H9 (cell line): ENCODE measurements at regions not wholly inside any gene's neighbourhood (a gene's known extent, or its start where the extent isn't known, plus 50 kb on each side); places are given as distances from the start of the nearest gene placed in this dataset.

ENCODE experiments used
- DNase-seq: peaks from one replicate; pipeline ENCODE4 v3.0.0-alpha.2; 2017
- H2AFZ ChIP-seq: one replicate; pipeline ENCODE4 v1.6.1; 2013; ENCODE audit warnings: mild to moderate bottlenecking, low read length, control low read depth, moderate library complexity
- H2AK5ac ChIP-seq: 2 replicates; pipeline ENCODE4 v1.6.1; 2013; ENCODE audit warnings: low read length, control low read depth, mixed read lengths; ENCODE audit not compliant: insufficient read length
- H2BK120ac ChIP-seq: one replicate; pipeline ENCODE4 v1.6.1; 2013; ENCODE audit warnings: low read depth, mild to moderate bottlenecking, low read length, control low read depth, inconsistent platforms; ENCODE audit not compliant: poor library complexity, severe bottlenecking
- H2BK12ac ChIP-seq: 2 replicates; pipeline ENCODE4 v1.6.1; 2013; ENCODE audit warnings: low read length, control low read depth, mixed read lengths, low read depth; ENCODE audit not compliant: insufficient read length
- H2BK15ac ChIP-seq: 2 replicates; pipeline ENCODE4 v1.6.1; 2013; ENCODE audit warnings: low read depth, low read length, control low read depth
- H2BK20ac ChIP-seq: one replicate; pipeline ENCODE4 v1.6.1; 2013; ENCODE audit warnings: low read depth, mild to moderate bottlenecking, low read length, control low read depth, inconsistent platforms; ENCODE audit not compliant: poor library complexity, severe bottlenecking
- H2BK5ac ChIP-seq: 2 replicates; pipeline ENCODE4 v1.6.1; 2013; ENCODE audit warnings: low read length, control low read depth, mixed read lengths; ENCODE audit not compliant: insufficient read length
- H3K14ac ChIP-seq: 2 replicates; pipeline ENCODE4 v1.6.1; 2013; ENCODE audit warnings: low read length, control low read depth; ENCODE audit not compliant: insufficient read depth
- H3K18ac ChIP-seq: 2 replicates; pipeline ENCODE4 v1.6.1; 2013; ENCODE audit warnings: low read depth, mild to moderate bottlenecking, mixed read lengths, low read length, control low read depth; ENCODE audit not compliant: insufficient read length
- H3K23ac ChIP-seq: 2 replicates; pipeline ENCODE4 v1.6.1; 2013; ENCODE audit warnings: low read length, control low read depth, mixed read lengths, low read depth; ENCODE audit not compliant: insufficient read length
- H3K23me2 ChIP-seq: 2 replicates; pipeline ENCODE4 v1.6.1; 2013; ENCODE audit warnings: low read depth, mild to moderate bottlenecking, mixed read lengths, low read length, control low read depth; ENCODE audit not compliant: insufficient read length, poor library complexity, severe bottlenecking
- H3K27ac ChIP-seq: 2 replicates; pipeline ENCODE4 v1.5.1; 2013; ENCODE audit warnings: low read length, control low read depth, mixed read lengths, low read depth; ENCODE audit not compliant: insufficient read length
- H3K27me3 ChIP-seq: 2 replicates; pipeline ENCODE4 v1.6.1; 2013; ENCODE audit warnings: low read length, control low read depth, inconsistent platforms; ENCODE audit not compliant: insufficient read depth
- H3K4ac ChIP-seq: 2 replicates; pipeline ENCODE4 v1.6.1; 2013; ENCODE audit warnings: low read depth, mild to moderate bottlenecking, control low read depth, inconsistent platforms, low read length, moderate library complexity
- H3K4me1 ChIP-seq: 2 replicates; pipeline ENCODE4 v1.6.1; 2013; ENCODE audit warnings: low read length, control low read depth, inconsistent platforms; ENCODE audit not compliant: insufficient read depth
- H3K4me2 ChIP-seq: 2 replicates; pipeline ENCODE4 v1.6.1; 2013; ENCODE audit warnings: low read length, control low read depth, mixed read lengths; ENCODE audit not compliant: insufficient read length, insufficient read depth
- H3K56ac ChIP-seq: 2 replicates; pipeline ENCODE4 v1.6.1; 2013; ENCODE audit warnings: low read depth, mild to moderate bottlenecking, mixed read lengths, low read length, control low read depth; ENCODE audit not compliant: insufficient read length
- H3K79me1 ChIP-seq: 2 replicates; pipeline ENCODE4 v1.6.1; 2013; ENCODE audit warnings: low read depth, mild to moderate bottlenecking, moderate library complexity, low read length, control low read depth, inconsistent platforms; ENCODE audit not compliant: insufficient read depth, poor library complexity, severe bottlenecking
- H3K79me2 ChIP-seq: 2 replicates; pipeline ENCODE4 v1.6.1; 2013; ENCODE audit warnings: low read length, control low read depth, inconsistent platforms; ENCODE audit not compliant: insufficient read depth
- H3K9ac ChIP-seq: 2 replicates; pipeline ENCODE4 v1.6.1; 2013; ENCODE audit warnings: low read length, control low read depth, mixed read lengths; ENCODE audit not compliant: insufficient read length; ENCODE audit errors: extremely low read depth
- H3K9me3 ChIP-seq: one replicate; pipeline ENCODE4 v1.6.1; 2013; ENCODE audit warnings: low read depth, low read length, inconsistent platforms; ENCODE audit not compliant: control insufficient read depth
- H3T11ph ChIP-seq: one replicate; pipeline ENCODE4 v1.6.1; 2013; ENCODE audit warnings: mild to moderate bottlenecking, low read length, control low read depth, inconsistent platforms
- H4K20me1 ChIP-seq: one replicate; pipeline ENCODE4 v1.6.1; 2013; ENCODE audit not compliant: control insufficient read depth, insufficient read length, insufficient read depth
- H4K5ac ChIP-seq: 2 replicates; pipeline ENCODE4 v1.6.1; 2013; ENCODE audit warnings: low read depth, mild to moderate bottlenecking, mixed read lengths, low read length, control low read depth; ENCODE audit not compliant: insufficient read length
- H4K8ac ChIP-seq: replicated peaks from 2 replicates; pipeline ENCODE4 v1.6.1; 2013; ENCODE audit warnings: low read length, control low read depth, mixed read lengths, low read depth; ENCODE audit not compliant: insufficient read length
- H4K91ac ChIP-seq: 2 replicates; pipeline ENCODE4 v1.6.1; 2013; ENCODE audit warnings: low read depth, mild to moderate bottlenecking, moderate library complexity, mixed read lengths, low read length, control low read depth; ENCODE audit not compliant: insufficient read length
- H3K27ac Mint-ChIP-seq, 3 experiments: 2 replicates in 2 of 3; 3 replicates in 1 of 3; pipeline ENCODE4 v1.8.0; 2020 to 2021; ENCODE audit warnings: mixed read lengths in 3 of 3, mild to moderate bottlenecking in 1 of 3, moderate library complexity in 1 of 3
- H3K27me3 Mint-ChIP-seq: 2 replicates; pipeline ENCODE4 v1.8.0; 2021; ENCODE audit warnings: low read depth, mild to moderate bottlenecking, moderate library complexity, mixed read lengths
- H3K36me3 Mint-ChIP-seq, 3 experiments: 2 replicates in 2 of 3; 3 replicates in 1 of 3; pipeline ENCODE4 v1.8.0; 2020 to 2021; ENCODE audit warnings: low read depth in 3 of 3, mixed read lengths in 3 of 3; ENCODE audit not compliant: insufficient read depth in 1 of 3
- H3K4me1 Mint-ChIP-seq, 2 experiments: 2 replicates each; pipeline ENCODE4 v1.8.0; 2020; ENCODE audit warnings: mixed read lengths in 2 of 2
- H3K4me3 Mint-ChIP-seq, 2 experiments: 2 replicates in 1 of 2; 3 replicates in 1 of 2; pipeline ENCODE4 v1.8.0; 2020 to 2021; ENCODE audit warnings: mild to moderate bottlenecking in 2 of 2, mixed read lengths in 2 of 2, moderate library complexity in 1 of 2
- H3K9me3 Mint-ChIP-seq, 2 experiments: 2 replicates in 1 of 2; 3 replicates in 1 of 2; pipeline ENCODE4 v1.8.0; 2020; ENCODE audit warnings: mild to moderate bottlenecking in 2 of 2, mixed read lengths in 2 of 2, moderate library complexity in 1 of 2
- CTCF ChIP-seq: fragments of 200-600 bp; sonication (generic); conservative IDR thresholded peaks from 3 replicates; pipeline ENCODE4 v1.8.0; 2021; ENCODE audit warnings: antibody characterized with exemption, mild to moderate bottlenecking
- WGBS: extraction: QIAGEN DNeasy Blood & Tissue Kit; methylation state at CpG from one replicate; pipeline ENCODE4 v1.1.7; 2013; ENCODE audit warnings: missing lambda C conversion rate, low lambda C conversion rate, mixed read lengths; ENCODE audit not compliant: insufficient read length; ENCODE audit errors: extremely low coverage; 5-methylcytosine and 5-hydroxymethylcytosine counted together

- Histone ChIP-seq H3K14ac (no peak overlapping the region), H3K9me3 (peaks cover 2% of the 10 kb centered on the region), H2BK20ac (no peak overlapping the region), H3K23me2 (no peaks in the 10 kb centered on the region), H3K79me2 (no peaks in the 10 kb centered on the region), H3T11ph (no peak overlapping the region), H3K79me1 (no peaks in the 10 kb centered on the region), H2AFZ (no peak overlapping the region), H3K4me2 (no peak overlapping the region), H3K27ac (no peak overlapping the region), H4K8ac (no peak overlapping the region), H3K23ac (no peak overlapping the region), H3K9ac (no peak overlapping the region), H4K91ac (no peak overlapping the region), H3K4me1 (no peaks in the 10 kb centered on the region), H4K20me1 (no peaks in the 10 kb centered on the region), H2BK120ac (no peak overlapping the region), H3K18ac (no peak overlapping the region), H3K56ac (no peak overlapping the region), H4K5ac (no peak overlapping the region), H2BK12ac (no peak overlapping the region), H2BK15ac (no peak overlapping the region), H3K27me3 (no peaks in the 10 kb centered on the region), H2AK5ac (no peak overlapping the region), H2BK5ac (no peak overlapping the region), H3K4ac (no peak overlapping the region)
- no CpG with 5 or more reads among the region's 2 CpGs for WGBS
- no peak for TF ChIP-seq CTCF
- no peak overlapping the region for H3K27ac Mint-ChIP-seq
- DNase-seq = peak; percentile 12
- H3K9me3 Mint-ChIP-seq = peaks cover 19 to 20% of the 10 kb centered on the region in 2 experiments
- peaks cover 15% of the 10 kb centered on the region for H3K27me3 Mint-ChIP-seq
- no peak overlapping the region for H3K4me3 Mint-ChIP-seq
- peaks cover 6 to 15% (median 8%) of the 10 kb centered on the region in 3 experiments; a peak in 6 of 7 replicates for H3K36me3 Mint-ChIP-seq
- peaks cover 0 to 7% of the 10 kb centered on the region in 2 experiments; a peak in 1 of 4 replicates for H3K4me1 Mint-ChIP-seq
These were observed 94.0 kb upstream of the SLC25A48 start for GRCh38 chr5:135740475-135740874.
